Upper lobe of left lung (tissue), 6 donors: ENCODE measurements at regions not wholly inside any gene's neighbourhood (a gene's known extent, or its start where the extent isn't known, plus 50 kb on each side); places are given as distances from the start of the nearest gene placed in this dataset.

Source experiments
- ATAC-seq, 2 donors: fragments of 200-7000 bp; cut with Tn5 transposase; one replicate each; pipeline ENCODE4 v1.9.1; 2022; ENCODE audit warnings: mild to moderate bottlenecking in 2 of 2, moderate library complexity in 2 of 2; ENCODE audit not compliant: low FRiP score in 2 of 2
- DNase-seq, 2 donors: peaks; one replicate each; pipeline ENCODE4 v3.0.0-alpha.2; 2019 to 2020
- H3K27ac ChIP-seq, 4 donors: fragments of 200-600 bp; sonication (generic); one replicate each; pipeline ENCODE4 v1.5.1; 2016 to 2019
- H3K27me3 ChIP-seq, 4 donors: fragments of 200-600 bp; sonication (generic); one replicate each; pipeline ENCODE4 v1.5.1; 2017 to 2019
- H3K36me3 ChIP-seq, 4 donors: fragments of 200-600 bp; sonication (generic); one replicate each; pipeline ENCODE4 v1.5.1; 2016 to 2019
- H3K4me1 ChIP-seq, 4 donors: fragments of 200-600 bp; sonication (generic); one replicate each; pipeline ENCODE4 v1.5.1; 2018 to 2019
- H3K4me3 ChIP-seq, 4 donors: fragments of 200-600 bp; sonication (generic); one replicate each; pipeline ENCODE4 v1.5.1; 2017 to 2019; ENCODE audit warnings: mild to moderate bottlenecking in 2 of 4, moderate library complexity in 1 of 4
- H3K9me3 ChIP-seq, 4 donors: fragments of 200-600 bp; sonication (generic); one replicate each; pipeline ENCODE4 v1.5.1; 2018 to 2019
- EP300 ChIP-seq, 4 donors: sonication (generic); formaldehyde crosslinking; IDR thresholded peaks; one replicate each; pipeline ENCODE4 v1.5.1; 2017; ENCODE audit warnings: antibody characterized with exemption in 4 of 4, control low read depth in 2 of 4
- POLR2A ChIP-seq, 4 donors: fragments of 450-650 bp; IDR thresholded peaks; one replicate each; pipeline ENCODE4 v1.5.1; 2016 to 2017; ENCODE audit warnings: antibody characterized with exemption in 4 of 4, mild to moderate bottlenecking in 2 of 4
- POLR2AphosphoS5 ChIP-seq, 2 donors: sonication (generic); formaldehyde crosslinking; IDR thresholded peaks; one replicate each; pipeline ENCODE4 v1.5.1; 2017; ENCODE audit warnings: antibody characterized with exemption in 2 of 2
- WGBS, 2 donors: methylation state at CpG; one replicate each; pipeline ENCODE4 v1.1.5; 2017 to 2018; 5-methylcytosine and 5-hydroxymethylcytosine counted together
- TF ChIP-seq, protein P1 (sequence below), 6 experiments: fragments of 450-650 bp in 4 of 6; fragments of 200-600 bp in 2 of 6; sonication (generic) in 2 of 6; IDR thresholded peaks; one replicate each; pipeline ENCODE4 v1.5.1; 2016 to 2019; ENCODE audit warnings: antibody characterized with exemption in 6 of 6
- donor health status: DM: no; HTN: no; CAD: no; lungs with moderate emphysema.
- donor health status: DM: no; HTN: yes; CAD: no; lungs with severe emphysema.

DNA sequence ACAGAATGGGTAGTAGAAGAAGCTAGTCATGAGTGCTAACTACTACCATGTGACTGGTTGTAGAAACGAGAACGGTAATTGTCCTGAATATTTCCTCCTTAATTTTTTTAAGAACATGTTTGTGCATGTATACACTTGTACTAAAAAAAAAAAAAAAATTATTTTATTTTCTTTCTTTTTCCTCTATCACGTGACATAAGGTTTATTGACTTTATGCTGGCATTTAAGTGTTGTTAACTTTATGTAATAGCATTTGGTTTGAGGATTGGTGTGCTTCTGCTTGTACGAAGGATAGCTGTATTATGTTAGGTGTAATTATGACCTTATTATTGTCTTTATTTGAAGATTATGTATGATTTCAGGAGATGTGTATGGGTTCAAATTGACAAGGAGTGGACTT is 349.1 kb upstream of the PTPRD start:
- no peak for TF ChIP-seq POLR2AphosphoS5 (IDR thresholded peaks at IDR 0.05)
- 79 to 80% methylated on average over 4 of the region's 4 CpGs for WGBS, 2 donors
- no peak overlapping the region for H3K4me3 ChIP-seq
- no peak overlapping the region for H3K27ac ChIP-seq
- H3K9me3 ChIP-seq, result no peaks in the 10 kb centered on the region
- no peak for ATAC-seq
- H3K27me3 ChIP-seq, result no peaks in the 10 kb centered on the region
- no peaks in the 10 kb centered on the region for H3K36me3 ChIP-seq
- H3K4me1 ChIP-seq, result no peaks in the 10 kb centered on the region
- no peak for DNase-seq

DNA sequence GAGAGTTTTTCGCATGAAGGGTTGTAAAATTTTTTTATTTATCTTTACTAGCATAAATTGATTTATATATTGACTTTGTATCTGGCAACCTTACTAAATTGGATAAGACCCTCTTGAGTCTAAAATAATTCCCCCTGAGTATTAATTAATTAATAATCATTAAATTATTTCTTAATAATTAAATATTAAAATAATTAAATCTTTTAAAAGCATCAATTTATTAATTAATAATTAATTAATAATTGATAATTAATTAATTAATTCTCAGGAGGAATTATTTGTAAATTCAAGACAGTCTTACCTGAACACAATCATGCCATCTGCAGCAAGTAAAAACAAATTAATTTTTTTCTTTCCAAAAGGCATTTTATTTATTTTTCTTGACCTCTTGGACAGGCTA is 370.4 kb upstream of the PTPRD start:
- Histone ChIP-seq H3K36me3 (no peaks in the 10 kb centered on the region), H3K4me3 (no peak overlapping the region), H3K27ac (no peak overlapping the region), H3K9me3 (no peaks in the 10 kb centered on the region), H3K27me3 (no peaks in the 10 kb centered on the region), H3K4me1 (no peaks in the 10 kb centered on the region)
- ATAC-seq, result no peak
- WGBS, 2 donors, result 85 to 100% methylated on average over 1 of the region's 1 CpG
- TF ChIP-seq, protein P1, sequence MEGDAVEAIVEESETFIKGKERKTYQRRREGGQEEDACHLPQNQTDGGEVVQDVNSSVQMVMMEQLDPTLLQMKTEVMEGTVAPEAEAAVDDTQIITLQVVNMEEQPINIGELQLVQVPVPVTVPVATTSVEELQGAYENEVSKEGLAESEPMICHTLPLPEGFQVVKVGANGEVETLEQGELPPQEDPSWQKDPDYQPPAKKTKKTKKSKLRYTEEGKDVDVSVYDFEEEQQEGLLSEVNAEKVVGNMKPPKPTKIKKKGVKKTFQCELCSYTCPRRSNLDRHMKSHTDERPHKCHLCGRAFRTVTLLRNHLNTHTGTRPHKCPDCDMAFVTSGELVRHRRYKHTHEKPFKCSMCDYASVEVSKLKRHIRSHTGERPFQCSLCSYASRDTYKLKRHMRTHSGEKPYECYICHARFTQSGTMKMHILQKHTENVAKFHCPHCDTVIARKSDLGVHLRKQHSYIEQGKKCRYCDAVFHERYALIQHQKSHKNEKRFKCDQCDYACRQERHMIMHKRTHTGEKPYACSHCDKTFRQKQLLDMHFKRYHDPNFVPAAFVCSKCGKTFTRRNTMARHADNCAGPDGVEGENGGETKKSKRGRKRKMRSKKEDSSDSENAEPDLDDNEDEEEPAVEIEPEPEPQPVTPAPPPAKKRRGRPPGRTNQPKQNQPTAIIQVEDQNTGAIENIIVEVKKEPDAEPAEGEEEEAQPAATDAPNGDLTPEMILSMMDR (IDR thresholded peaks at IDR 0.05), result no peak
- TF ChIP-seq POLR2A (IDR thresholded peaks at IDR 0.05) (no peak), POLR2AphosphoS5 (IDR thresholded peaks at IDR 0.05) (no peak), EP300 (IDR thresholded peaks at IDR 0.05) (no peak)
- no peak for DNase-seq

DNA sequence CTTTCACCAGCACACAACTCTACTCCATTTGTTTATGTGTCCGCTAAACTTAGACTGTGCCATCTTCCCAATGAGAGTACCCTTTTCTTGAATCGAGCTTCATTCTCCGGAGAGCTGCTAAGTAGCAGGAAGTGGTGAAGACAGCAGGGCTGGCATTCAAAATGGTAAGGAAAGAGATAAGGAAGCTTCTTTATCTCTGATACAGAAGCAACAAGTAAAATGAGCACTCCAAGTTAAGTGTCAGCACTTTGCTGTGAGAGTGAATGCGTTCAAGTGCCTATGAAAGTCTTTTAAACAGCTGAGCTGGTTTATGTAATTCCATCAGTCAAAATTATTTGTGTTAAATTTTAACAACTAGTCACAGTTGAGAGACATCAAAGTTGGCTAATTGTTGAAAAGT is 386.8 kb upstream of the PTPRD start:
- H3K36me3 ChIP-seq, result no peaks in the 10 kb centered on the region
- TF ChIP-seq POLR2AphosphoS5 (IDR thresholded peaks at IDR 0.05) (no peak), EP300 (IDR thresholded peaks at IDR 0.05) (no peak), POLR2A (IDR thresholded peaks at IDR 0.05) (no peak)
- TF ChIP-seq, protein P1 (IDR thresholded peaks at IDR 0.05), result no peak
- no peak for ATAC-seq
- no peak overlapping the region for H3K4me3 ChIP-seq
- WGBS, 2 donors, result 70% methylated on average over 4 of the region's 4 CpGs
- H3K27me3 ChIP-seq, result no peaks in the 10 kb centered on the region
- H3K4me1 ChIP-seq, result no peaks in the 10 kb centered on the region
- DNase-seq, result no peak
- H3K27ac ChIP-seq, result no peak overlapping the region
- no peaks in the 10 kb centered on the region for H3K9me3 ChIP-seq

- H3K9me3 ChIP-seq, result no peaks in the 10 kb centered on the region
- H3K27me3 ChIP-seq, result no peaks in the 10 kb centered on the region
- H3K4me3 ChIP-seq, result no peak overlapping the region
- H3K4me1 ChIP-seq, result no peaks in the 10 kb centered on the region
- no peaks in the 10 kb centered on the region for H3K36me3 ChIP-seq
- no peak overlapping the region for H3K27ac ChIP-seq
- no peak for ATAC-seq
- no peak for DNase-seq
- TF ChIP-seq, protein P1 (IDR thresholded peaks at IDR 0.05), result no peak
- no peak for TF ChIP-seq EP300 (IDR thresholded peaks at IDR 0.05)
- no peak for TF ChIP-seq POLR2A (IDR thresholded peaks at IDR 0.05)
- TF ChIP-seq POLR2AphosphoS5 (IDR thresholded peaks at IDR 0.05), result no peak
These were observed 388.7 kb upstream of the PTPRD start for GRCh38 chr9:11001546-11001945.

DNA sequence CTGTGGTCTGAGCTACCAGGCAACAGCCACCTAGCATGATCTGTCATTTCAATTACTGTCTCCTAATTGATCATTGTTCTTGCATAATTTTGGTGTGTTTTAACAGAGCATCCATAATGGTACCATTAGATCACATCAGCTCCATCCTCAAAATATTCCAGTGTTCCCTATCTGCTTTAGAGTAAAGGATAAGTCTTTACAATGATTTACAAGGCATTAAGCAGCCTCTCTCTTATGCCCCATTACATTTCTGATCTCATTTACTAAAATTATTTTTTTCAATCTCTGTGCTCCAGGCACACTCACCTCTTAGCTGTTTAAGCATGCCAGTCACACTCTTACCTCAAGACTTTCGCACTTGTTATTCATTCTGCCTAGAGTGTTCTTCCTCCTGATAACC is 389.9 kb upstream of the PTPRD start:
- H3K9me3 ChIP-seq, result no peaks in the 10 kb centered on the region
- TF ChIP-seq, protein P1 (IDR thresholded peaks at IDR 0.05), result no peak
- no peak for TF ChIP-seq POLR2A (IDR thresholded peaks at IDR 0.05)
- TF ChIP-seq EP300 (IDR thresholded peaks at IDR 0.05), result no peak
- TF ChIP-seq POLR2AphosphoS5 (IDR thresholded peaks at IDR 0.05), result no peak
- no peaks in the 10 kb centered on the region for H3K27me3 ChIP-seq
- no peaks in the 10 kb centered on the region for H3K4me1 ChIP-seq
- no peak overlapping the region for H3K27ac ChIP-seq
- WGBS, 2 donors, result 41 to 93% methylated on average over 1 of the region's 1 CpG
- ATAC-seq (no peak), DNase-seq (no peak)
- H3K4me3 ChIP-seq, result no peak overlapping the region
- no peaks in the 10 kb centered on the region for H3K36me3 ChIP-seq
